Activated CD4-positive, alpha-beta T cell treated with anti-CD3 and anti-CD28 coated beads, Interleukin-2, Interleukin-4, amounts not matched to agents 100 ng/mL and 50 ng/mL, durations not matched to agents 16 hours and 8 hours (primary cell): ENCODE measurements at regions not wholly inside any gene's neighbourhood (a gene's known extent, or its start where the extent isn't known, plus 50 kb on each side); places are given as distances from the start of the nearest gene placed in this dataset.

Experiments used
- DNase-seq: peaks from one replicate; pipeline ENCODE4 v3.0.0-alpha.2; 2020; ENCODE audit warnings: low spot score

- no peak for DNase-seq
Measured at GRCh38 chr5:6069496-6070185, 308.7 kb downstream of the MED10 start.

GRCh38 chr5:6066016-6066415, 312.3 kb downstream of the MED10 start:
- no peak for DNase-seq

GRCh38 chr5:6059137-6059800, 319.1 kb downstream of the MED10 start:
- no peak for DNase-seq

- DNase-seq: no peak
Measured at GRCh38 chr5:6058055-6058715, 320.2 kb downstream of the MED10 start.

- DNase-seq: no peak
Measured at GRCh38 chr5:6056280-6056679, 322.1 kb downstream of the MED10 start.

GRCh38 chr5:6049662-6050061, 328.7 kb downstream of the MED10 start:
- no peak for DNase-seq

- no peak for DNase-seq
Measured at GRCh38 chr5:6048746-6049145, 329.6 kb downstream of the MED10 start.

GRCh38 chr5:6046296-6046967, 331.9 kb downstream of the MED10 start:
- no peak for DNase-seq

- DNase-seq: no peak
Measured at GRCh38 chr5:6043491-6044310, 334.6 kb downstream of the MED10 start.

- no peak for DNase-seq
Measured at GRCh38 chr5:6041977-6042550, 336.3 kb downstream of the MED10 start.

GRCh38 chr5:6039111-6039510, 339.2 kb downstream of the MED10 start:
- no peak for DNase-seq

GRCh38 chr5:6036006-6036405, 342.3 kb downstream of the MED10 start:
- DNase-seq: no peak

GRCh38 chr5:6029811-6030271, 348.5 kb downstream of the MED10 start:
- DNase-seq: no peak

- no peak for DNase-seq
Measured at GRCh38 chr5:6026766-6027406, 351.5 kb downstream of the MED10 start.

- no peak for DNase-seq
Measured at GRCh38 chr5:6019612-6020011, 358.7 kb downstream of the MED10 start.

- no peak for DNase-seq
Measured at GRCh38 chr5:6013506-6013905, 364.8 kb downstream of the MED10 start.

- no peak for DNase-seq
Measured at GRCh38 chr5:6011199-6011598, 367.1 kb downstream of the MED10 start.

- no peak for DNase-seq
Measured at GRCh38 chr5:6006838-6007314, 371.5 kb downstream of the MED10 start.

GRCh38 chr5:6003040-6003825, 375.1 kb downstream of the MED10 start:
- DNase-seq: no peak

- no peak for DNase-seq
Measured at GRCh38 chr5:6000867-6001266, 377.5 kb downstream of the MED10 start.
